ENCODE measurements at regions not wholly inside any gene's neighbourhood (a gene's known extent, or its start where the extent isn't known, plus 50 kb on each side); places are given as distances from the start of the nearest gene placed in this dataset.

DNA sequence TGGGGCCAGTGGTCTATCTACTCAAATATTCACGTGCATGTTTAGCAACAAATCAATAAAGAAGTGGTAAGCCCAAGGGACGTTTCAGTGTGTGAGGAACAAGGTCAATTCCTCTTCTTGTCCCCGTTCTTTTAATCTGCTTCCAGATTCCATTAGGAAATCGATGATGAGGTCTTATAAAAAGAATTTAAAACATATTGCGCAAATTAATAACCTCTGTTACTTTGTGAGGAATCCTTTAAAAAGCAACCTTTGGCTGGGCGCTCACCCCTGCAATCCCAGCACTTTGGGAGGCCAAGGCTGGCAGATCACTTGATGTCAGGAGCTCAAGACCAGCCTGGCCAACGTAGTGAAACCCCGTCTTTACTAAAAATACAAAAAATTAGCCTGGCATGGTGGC, 113.0 kb upstream of the TMPRSS2 start:
- no peaks in the 10 kb centered on the region for H3K36me3 ChIP-seq (replicated peaks in 1 of 2; ENCODE audit: control insufficient read depth in 1 of 2, insufficient read depth in 2 of 2, low read length in 1 of 2)
- H3K4me1 ChIP-seq (ENCODE audit: control insufficient read depth in 1 of 2, insufficient read depth in 2 of 2, low read depth in 1 of 2, low read length in 1 of 2) = peaks cover 4 to 8% of the 10 kb centered on the region in 2 experiments; a peak in 2 of 4 replicates
- no peak for TF ChIP-seq EP300 (IDR thresholded peaks at IDR 0.05; ENCODE audit: borderline replicate concordance in 1 of 2, low read depth in 1 of 2, low read length in 1 of 2)
- no peak for TF ChIP-seq IRF3 (IDR thresholded peaks at IDR 0.05; ENCODE audit: low read depth, low read length)
- TF ChIP-seq TEAD4 (IDR thresholded peaks at IDR 0.05; ENCODE audit: borderline replicate concordance, insufficient read depth) = no peak
- TF ChIP-seq TAF1 (IDR thresholded peaks at IDR 0.05; ENCODE audit: borderline replicate concordance, low read depth, low read length) = no peak
- TF ChIP-seq FOXJ3 (CRISPR knock-in tag; IDR thresholded peaks at IDR 0.05) = no peak
- no peak for TF ChIP-seq ELF1 (IDR thresholded peaks at IDR 0.05)
- no peak for TF ChIP-seq GABPA (IDR thresholded peaks at IDR 0.05; ENCODE audit: low read depth)
- TF ChIP-seq GATA2 (CRISPR knock-in tag; IDR thresholded peaks at IDR 0.05) = no peak
- TF ChIP-seq MEF2A (IDR thresholded peaks at IDR 0.05; ENCODE audit: borderline replicate concordance, low read depth) = no peak
- no peak for TF ChIP-seq FOSL2 (IDR thresholded peaks at IDR 0.05; ENCODE audit: borderline replicate concordance, low read depth)
- no peak for TF ChIP-seq JUND (IDR thresholded peaks at IDR 0.05)
- no peak for TF ChIP-seq CHD2 (IDR thresholded peaks at IDR 0.05; ENCODE audit: low read length, partially characterized antibody)
- H3F3A ChIP-seq (replicated peaks; ENCODE audit: insufficient read depth) = peaks cover 15% of the 10 kb centered on the region
- DNase-seq = no peak
- H4K20me1 ChIP-seq (ENCODE audit: insufficient read depth) = no peaks in the 10 kb centered on the region
- no peak overlapping the region for H3K4me2 ChIP-seq
- no peaks in the 10 kb centered on the region for H3K9me3 ChIP-seq
- no peaks in the 10 kb centered on the region for H3K9me2 ChIP-seq
- ChIA-PET CTCF (interaction anchor here (0.9 to 3.4 kb wide), 4 partner anchors 8 to 497 kb away, joined by 3 to 15 read pairs (median 4); no protein-coding TSS in a partner anchor), POLR2A (no interaction called here)
- no peaks in the 10 kb centered on the region for H3K79me2 ChIP-seq (ENCODE audit: insufficient read depth)
- H3K27me3 ChIP-seq (ENCODE audit: insufficient read depth) = no peaks in the 10 kb centered on the region
- H3K4me3 ChIP-seq (ENCODE audit: low read depth in 2 of 2, low read length in 1 of 2) = no peak overlapping the region
- no peak overlapping the region for H3K9ac ChIP-seq
- H2AFZ ChIP-seq (ENCODE audit: low read depth) = no peak overlapping the region
- H3K27ac ChIP-seq (ENCODE audit: low read depth in 2 of 2, low read length in 1 of 2) = no peak overlapping the region
- 72% methylated on average over 8 of the region's 8 CpGs for WGBS (ENCODE audit: low lambda C conversion rate)

DNA sequence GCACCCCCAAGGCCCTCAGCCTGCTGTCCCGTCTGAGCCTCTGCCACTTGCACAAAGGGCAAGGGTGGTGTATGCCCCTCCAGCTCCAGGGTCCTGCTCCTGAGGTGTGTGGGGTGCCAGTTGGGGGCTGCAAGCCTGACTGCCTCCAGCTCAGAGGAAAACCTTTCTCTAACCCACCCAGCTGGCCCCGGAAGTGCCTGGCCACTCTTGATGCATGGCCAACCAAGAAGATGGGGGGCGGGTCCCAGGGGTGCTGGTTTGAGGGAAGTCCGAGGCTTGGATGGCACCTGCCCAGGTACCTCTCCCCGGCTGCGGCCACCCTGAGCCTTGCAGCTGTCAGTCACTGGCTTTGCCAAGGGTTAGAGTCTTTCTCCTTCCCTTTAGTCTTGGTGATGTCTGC, 112.6 kb upstream of the TMPRSS2 start:
- WGBS (ENCODE audit: low lambda C conversion rate) = 76% methylated on average over 6 of the region's 6 CpGs
- no peaks in the 10 kb centered on the region for H3K79me2 ChIP-seq (ENCODE audit: insufficient read depth)
- no peaks in the 10 kb centered on the region for H3K9me2 ChIP-seq
- no peaks in the 10 kb centered on the region for H3K36me3 ChIP-seq (replicated peaks in 1 of 2; ENCODE audit: control insufficient read depth in 1 of 2, insufficient read depth in 2 of 2, low read length in 1 of 2)
- no peak for DNase-seq
- H3K9ac ChIP-seq = no peak overlapping the region
- no peaks in the 10 kb centered on the region for H3K9me3 ChIP-seq
- H3K4me3 ChIP-seq (ENCODE audit: low read depth in 2 of 2, low read length in 1 of 2) = no peak overlapping the region
- ChIA-PET POLR2A (no interaction called here), CTCF (interaction anchor here (1.2 to 1.4 kb wide), 2 partner anchors 9 to 196 kb away, joined by 3 read pairs; no protein-coding TSS in a partner anchor)
- peaks cover 4 to 8% of the 10 kb centered on the region in 2 experiments; a peak in 2 of 4 replicates for H3K4me1 ChIP-seq (ENCODE audit: control insufficient read depth in 1 of 2, insufficient read depth in 2 of 2, low read depth in 1 of 2, low read length in 1 of 2)
- no peak overlapping the region for H3K27ac ChIP-seq (ENCODE audit: low read depth in 2 of 2, low read length in 1 of 2)
- no peak overlapping the region for H3K4me2 ChIP-seq
- no peaks in the 10 kb centered on the region for H3K27me3 ChIP-seq (ENCODE audit: insufficient read depth)
- H4K20me1 ChIP-seq (ENCODE audit: insufficient read depth) = no peaks in the 10 kb centered on the region
- peaks cover 17% of the 10 kb centered on the region for H3F3A ChIP-seq (replicated peaks; ENCODE audit: insufficient read depth)
- H2AFZ ChIP-seq (ENCODE audit: low read depth) = no peak overlapping the region
- TF ChIP-seq, protein P1, sequence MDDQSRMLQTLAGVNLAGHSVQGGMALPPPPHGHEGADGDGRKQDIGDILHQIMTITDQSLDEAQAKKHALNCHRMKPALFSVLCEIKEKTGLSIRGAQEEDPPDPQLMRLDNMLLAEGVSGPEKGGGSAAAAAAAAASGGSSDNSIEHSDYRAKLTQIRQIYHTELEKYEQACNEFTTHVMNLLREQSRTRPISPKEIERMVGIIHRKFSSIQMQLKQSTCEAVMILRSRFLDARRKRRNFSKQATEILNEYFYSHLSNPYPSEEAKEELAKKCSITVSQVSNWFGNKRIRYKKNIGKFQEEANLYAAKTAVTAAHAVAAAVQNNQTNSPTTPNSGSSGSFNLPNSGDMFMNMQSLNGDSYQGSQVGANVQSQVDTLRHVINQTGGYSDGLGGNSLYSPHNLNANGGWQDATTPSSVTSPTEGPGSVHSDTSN (IDR thresholded peaks at IDR 0.05) = no peak
- TF ChIP-seq CHD2 (IDR thresholded peaks at IDR 0.05; ENCODE audit: low read length, partially characterized antibody) (no peak), IRF3 (IDR thresholded peaks at IDR 0.05; ENCODE audit: low read depth, low read length) (no peak), GATA2 (CRISPR knock-in tag; IDR thresholded peaks at IDR 0.05) (no peak), MEF2A (IDR thresholded peaks at IDR 0.05; ENCODE audit: borderline replicate concordance, low read depth) (no peak), SMC3 (IDR thresholded peaks at IDR 0.05; ENCODE audit: low read depth, low read length) (no peak), CTCF (IDR thresholded peaks at IDR 0.05) (no peak), SIN3A (IDR thresholded peaks at IDR 0.05; ENCODE audit: borderline replicate concordance, low read depth, low read length) (no peak), JUND (IDR thresholded peaks at IDR 0.05) (no peak), TCF12 (IDR thresholded peaks at IDR 0.05) (no peak), EP300 (IDR thresholded peaks at IDR 0.05; ENCODE audit: borderline replicate concordance in 1 of 2, low read depth in 1 of 2, low read length in 1 of 2) (no peak), MXI1 (IDR thresholded peaks at IDR 0.05; ENCODE audit: low read depth, low read length) (no peak), USF1 (IDR thresholded peaks at IDR 0.05; ENCODE audit: borderline replicate concordance, low read depth) (no peak)

Data from SK-N-SH (cell line).